ENCODE measurements at regions not wholly inside any gene's neighbourhood (a gene's known extent, or its start where the extent isn't known, plus 50 kb on each side); places are given as distances from the start of the nearest gene placed in this dataset.

DNA sequence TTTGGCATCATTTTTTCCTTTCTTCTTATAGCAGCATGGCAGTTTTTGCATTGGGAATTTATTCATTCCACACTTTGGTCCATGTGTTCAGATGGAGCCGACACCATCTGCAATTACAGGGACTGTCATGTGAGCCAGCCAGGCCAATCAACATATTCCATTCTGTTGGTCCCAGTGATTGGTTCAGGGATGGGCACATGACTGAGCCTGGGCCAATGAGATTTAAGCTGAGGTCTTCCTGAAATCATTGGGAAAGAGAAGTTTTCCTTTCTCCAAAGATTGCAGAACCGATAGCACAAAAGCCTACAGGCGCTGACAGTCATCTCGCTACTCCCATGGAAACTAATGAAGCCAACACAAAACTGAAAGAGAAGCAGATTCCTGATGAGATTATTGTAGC is 841.5 kb upstream of the TMEM132C start:
- H3K9me3 ChIP-seq = no peaks in the 10 kb centered on the region
- no peak for TF ChIP-seq POLR2AphosphoS5 (IDR thresholded peaks at IDR 0.05)
- TF ChIP-seq EP300 (IDR thresholded peaks at IDR 0.05) = no peak
- TF ChIP-seq, protein P1, sequence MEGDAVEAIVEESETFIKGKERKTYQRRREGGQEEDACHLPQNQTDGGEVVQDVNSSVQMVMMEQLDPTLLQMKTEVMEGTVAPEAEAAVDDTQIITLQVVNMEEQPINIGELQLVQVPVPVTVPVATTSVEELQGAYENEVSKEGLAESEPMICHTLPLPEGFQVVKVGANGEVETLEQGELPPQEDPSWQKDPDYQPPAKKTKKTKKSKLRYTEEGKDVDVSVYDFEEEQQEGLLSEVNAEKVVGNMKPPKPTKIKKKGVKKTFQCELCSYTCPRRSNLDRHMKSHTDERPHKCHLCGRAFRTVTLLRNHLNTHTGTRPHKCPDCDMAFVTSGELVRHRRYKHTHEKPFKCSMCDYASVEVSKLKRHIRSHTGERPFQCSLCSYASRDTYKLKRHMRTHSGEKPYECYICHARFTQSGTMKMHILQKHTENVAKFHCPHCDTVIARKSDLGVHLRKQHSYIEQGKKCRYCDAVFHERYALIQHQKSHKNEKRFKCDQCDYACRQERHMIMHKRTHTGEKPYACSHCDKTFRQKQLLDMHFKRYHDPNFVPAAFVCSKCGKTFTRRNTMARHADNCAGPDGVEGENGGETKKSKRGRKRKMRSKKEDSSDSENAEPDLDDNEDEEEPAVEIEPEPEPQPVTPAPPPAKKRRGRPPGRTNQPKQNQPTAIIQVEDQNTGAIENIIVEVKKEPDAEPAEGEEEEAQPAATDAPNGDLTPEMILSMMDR (IDR thresholded peaks at IDR 0.05) = no peak
- no peak for TF ChIP-seq POLR2A (IDR thresholded peaks at IDR 0.05)
- WGBS, 5 donors = 70 to 97% (median 95%) methylated on average over 4 of the region's 4 CpGs
- no peak for DNase-seq
- no peak overlapping the region for H3K27ac ChIP-seq
- no peaks in the 10 kb centered on the region for H3K4me1 ChIP-seq
- intact Hi-C loops (cut with DNase I; ENCODE audit: low total_unique reads) = no loop called here
- H3K36me3 ChIP-seq = no peaks in the 10 kb centered on the region
- H3K27me3 ChIP-seq = peaks cover 0 to 6% (median 0%) of the 10 kb centered on the region in 3 donors
- H3K4me3 ChIP-seq = no peak overlapping the region

DNA sequence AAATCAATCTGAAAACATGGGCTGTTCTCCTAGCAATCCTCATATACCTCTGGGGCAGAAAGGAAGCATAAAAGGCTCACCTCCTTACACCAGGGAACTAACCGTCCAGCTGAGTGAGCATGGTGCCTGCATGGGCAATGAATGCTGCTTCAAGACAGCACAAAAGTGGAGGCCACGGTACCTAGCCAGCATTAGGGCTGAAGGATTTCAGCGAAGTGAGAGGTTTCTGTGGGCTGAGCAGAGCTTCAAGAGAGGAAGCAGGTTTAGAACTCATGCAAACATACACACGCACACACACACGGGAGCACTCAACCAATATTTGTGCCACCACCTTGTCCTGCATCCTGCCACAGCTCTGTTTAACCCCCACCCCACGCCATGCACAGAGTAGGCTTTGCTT is 838.5 kb upstream of the TMEM132C start:
- Histone ChIP-seq H3K4me3 (no peak overlapping the region), H3K36me3 (no peaks in the 10 kb centered on the region), H3K4me1 (no peaks in the 10 kb centered on the region), H3K9me3 (no peaks in the 10 kb centered on the region), H3K27me3 (peaks cover 0 to 6% (median 0%) of the 10 kb centered on the region in 3 donors), H3K27ac (no peak overlapping the region)
- WGBS, 5 donors = 79 to 85% (median 81%) methylated on average over 6 of the region's 6 CpGs
- no peak for DNase-seq
- TF ChIP-seq POLR2AphosphoS5 (IDR thresholded peaks at IDR 0.05) (no peak), POLR2A (IDR thresholded peaks at IDR 0.05) (no peak), EP300 (IDR thresholded peaks at IDR 0.05) (no peak)
- TF ChIP-seq, protein P1 (IDR thresholded peaks at IDR 0.05) = no peak
- intact Hi-C loops (cut with DNase I; ENCODE audit: low total_unique reads) = no loop called here

DNA sequence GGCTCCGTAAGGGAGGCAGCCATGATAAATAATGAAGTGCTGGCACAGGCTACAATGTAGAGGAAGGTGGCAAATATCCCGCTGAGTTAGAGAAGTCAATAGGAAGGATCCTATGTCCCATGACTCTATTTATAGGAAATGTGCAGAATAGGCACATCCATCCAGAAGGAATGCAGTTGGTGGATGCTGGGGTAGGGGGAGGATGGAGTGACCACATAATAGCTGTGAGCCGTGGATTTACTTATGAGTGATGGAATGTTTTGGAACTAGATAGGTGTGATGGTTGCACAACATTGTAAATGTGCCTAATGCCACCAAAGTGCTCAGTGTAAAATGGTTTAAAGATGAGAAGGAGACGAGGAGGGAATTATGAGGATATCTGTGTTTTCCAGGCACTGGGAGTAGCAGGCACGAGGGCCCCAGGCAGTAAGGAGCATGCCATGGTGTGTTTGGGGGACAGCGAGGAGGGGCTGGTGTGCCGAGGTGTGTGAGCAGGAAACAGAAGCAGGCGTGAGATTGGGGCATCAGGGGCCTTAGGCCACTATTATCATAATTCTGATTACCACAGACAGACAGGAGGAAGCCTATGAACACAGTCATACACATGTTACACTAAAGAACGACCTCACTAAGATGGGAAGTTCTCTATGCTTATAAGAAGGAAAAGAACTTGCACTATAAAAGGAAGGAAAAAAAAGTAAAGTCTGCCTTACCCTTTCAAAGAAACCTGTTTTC is 837.3 kb upstream of the TMEM132C start:
- Histone ChIP-seq H3K4me3 (no peak overlapping the region), H3K27me3 (peaks cover 0 to 6% (median 0%) of the 10 kb centered on the region in 3 donors), H3K36me3 (no peaks in the 10 kb centered on the region), H3K27ac (no peak overlapping the region), H3K4me1 (no peaks in the 10 kb centered on the region), H3K9me3 (no peaks in the 10 kb centered on the region)
- intact Hi-C loops (cut with DNase I; ENCODE audit: low total_unique reads) = no loop called here
- WGBS, 5 donors = 57 to 75% (median 63%) methylated on average over 9 of the region's 9 CpGs
- DNase-seq = no peak
- TF ChIP-seq, protein P1 (IDR thresholded peaks at IDR 0.05) = no peak
- TF ChIP-seq POLR2A (IDR thresholded peaks at IDR 0.05) = no peak
- TF ChIP-seq EP300 (IDR thresholded peaks at IDR 0.05) = no peak
- no peak for TF ChIP-seq POLR2AphosphoS5 (IDR thresholded peaks at IDR 0.05)

DNA sequence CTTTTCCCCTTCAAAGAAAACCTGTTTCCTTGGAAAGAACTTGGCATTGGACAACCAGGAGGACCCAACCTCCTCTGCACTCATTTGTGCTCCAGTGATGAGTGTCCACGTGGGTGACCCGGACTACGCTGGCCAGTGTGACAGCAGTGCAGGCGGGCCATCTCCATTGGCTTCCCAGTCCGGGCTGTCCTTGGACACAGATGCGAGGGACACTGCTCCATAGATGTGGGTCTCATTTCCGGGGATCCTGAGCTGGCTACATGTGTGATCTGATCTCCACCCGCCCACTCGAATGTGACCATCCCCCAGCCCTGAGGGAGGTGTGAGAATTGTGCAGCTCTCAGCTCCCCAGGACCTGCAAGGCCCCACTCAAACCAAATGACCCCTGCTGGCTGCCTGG is 836.6 kb upstream of the TMEM132C start:
- H3K9me3 ChIP-seq = no peaks in the 10 kb centered on the region
- no peak overlapping the region for H3K4me3 ChIP-seq
- no peak for DNase-seq
- intact Hi-C loops (cut with DNase I; ENCODE audit: low total_unique reads) = no loop called here
- 80 to 86% (median 84%) methylated on average over 9 of the region's 9 CpGs for WGBS, 5 donors
- H3K27ac ChIP-seq = no peak overlapping the region
- H3K27me3 ChIP-seq = peaks cover 0 to 6% (median 0%) of the 10 kb centered on the region in 3 donors
- H3K36me3 ChIP-seq = no peaks in the 10 kb centered on the region
- TF ChIP-seq EP300 (IDR thresholded peaks at IDR 0.05) (no peak), POLR2A (IDR thresholded peaks at IDR 0.05) (no peak), POLR2AphosphoS5 (IDR thresholded peaks at IDR 0.05) (no peak)
- TF ChIP-seq, protein P1 (IDR thresholded peaks at IDR 0.05) = no peak
- H3K4me1 ChIP-seq = no peaks in the 10 kb centered on the region

Data from stomach (tissue), 8 donors.